Esophagus squamous epithelium (tissue), 5 donors: ENCODE measurements at regions not wholly inside any gene's neighbourhood (a gene's known extent, or its start where the extent isn't known, plus 50 kb on each side); places are given as distances from the start of the nearest gene placed in this dataset.

Experiments
- DNase-seq: peaks from one replicate; lab custom pipeline; 2025; lab: John Stamatoyannopoulos, UW
- H3K27ac ChIP-seq, 4 donors: fragments of 200-600 bp; sonication (generic); one replicate each; pipeline ENCODE4 v1.5.1; 2016 to 2019; ENCODE audit warnings: mild to moderate bottlenecking in 1 of 4
- H3K27me3 ChIP-seq, 4 donors: fragments of 200-600 bp; sonication (generic); 1 replicate in 3 of 4; 2 replicates in 1 of 4; pipeline versions ENCODE4 v1.5.1 to v1.6.0; 2017 to 2021; ENCODE audit warnings: antibody characterized with exemption in 1 of 4
- H3K36me3 ChIP-seq, 3 donors: fragments of 200-600 bp; sonication (generic); one replicate each; pipeline ENCODE4 v1.5.1; 2016 to 2019
- H3K4me1 ChIP-seq, 3 donors: fragments of 200-600 bp; sonication (generic); one replicate each; pipeline ENCODE4 v1.5.1; 2017 to 2019
- H3K4me3 ChIP-seq, 4 donors: fragments of 200-600 bp; sonication (generic); 1 replicate in 3 of 4; 2 replicates in 1 of 4; pipeline ENCODE4 v1.5.1; 2016 to 2019; ENCODE audit warnings: mild to moderate bottlenecking in 2 of 4, moderate library complexity in 1 of 4
- H3K9me3 ChIP-seq, 3 donors: fragments of 200-600 bp; sonication (generic); one replicate each; pipeline ENCODE4 v1.5.1; 2016 to 2019
- CTCF ChIP-seq, 6 experiments: fragments of 450-650 bp in 4 of 6; fragments of 200-600 bp in 2 of 6; sonication (generic) in 2 of 6; IDR thresholded peaks; one replicate each; pipeline ENCODE4 v1.5.1; 2016 to 2019; ENCODE audit warnings: antibody characterized with exemption in 6 of 6, mild to moderate bottlenecking in 4 of 6, moderate library complexity in 4 of 6
- POLR2A ChIP-seq, 4 donors: fragments of 450-650 bp; IDR thresholded peaks; one replicate each; pipeline ENCODE4 v1.6.1; 2017; ENCODE audit warnings: antibody characterized with exemption in 4 of 4, mild to moderate bottlenecking in 4 of 4, moderate library complexity in 3 of 4
- whole genome bisulfite sequencing, 2 donors: methylation state at CpG; one replicate each; pipeline ENCODE4 v1.1.5; 2018; 5-methylcytosine and 5-hydroxymethylcytosine counted together
- intact Hi-C: fragments of 100-400 bp; cut with DNase I; formaldehyde crosslinking; loops from one replicate; pipeline ENCODE4 v1.15.0; 2022
- donor health status: DM: yes; HTN: yes; CAD: no.

GRCh38 chr18:76139844-76140243 is 355.2 kb downstream of the ZNF516 start:
- Histone ChIP-seq H3K27ac (no peak overlapping the region), H3K9me3 (no peaks in the 10 kb centered on the region), H3K27me3 (no peaks in the 10 kb centered on the region), H3K36me3 (no peaks in the 10 kb centered on the region), H3K4me1 (no peaks in the 10 kb centered on the region), H3K4me3 (no peak overlapping the region)
- 80% methylated on average over 1 of the region's 1 CpG; no CpG with 5 or more reads in 1 of the 2 donors for WGBS, 2 donors
- intact Hi-C loops: no loop called here
- DNase-seq: no peak
- TF ChIP-seq CTCF (IDR thresholded peaks at IDR 0.05) (no peak), POLR2A (IDR thresholded peaks at IDR 0.05) (no peak)

GRCh38 chr18:76137216-76137615 is 357.8 kb downstream of the ZNF516 start:
- TF ChIP-seq CTCF (IDR thresholded peaks at IDR 0.05) (no peak), POLR2A (IDR thresholded peaks at IDR 0.05) (no peak)
- H3K9me3 ChIP-seq: no peaks in the 10 kb centered on the region
- no peaks in the 10 kb centered on the region for H3K4me1 ChIP-seq
- intact Hi-C loops: no loop called here
- no peak for DNase-seq
- H3K36me3 ChIP-seq: no peaks in the 10 kb centered on the region
- WGBS, 2 donors: 68 to 79% methylated on average over 6 of the region's 6 CpGs
- H3K27me3 ChIP-seq: no peaks in the 10 kb centered on the region
- H3K4me3 ChIP-seq: no peak overlapping the region
- no peak overlapping the region for H3K27ac ChIP-seq

GRCh38 chr18:76136701-76137100 is 358.3 kb downstream of the ZNF516 start:
- Histone ChIP-seq H3K4me3 (no peak overlapping the region), H3K4me1 (peaks cover 0 to 2% (median 0%) of the 10 kb centered on the region in 3 donors), H3K27ac (no peak overlapping the region), H3K27me3 (no peaks in the 10 kb centered on the region), H3K36me3 (no peaks in the 10 kb centered on the region), H3K9me3 (no peaks in the 10 kb centered on the region)
- intact Hi-C loops: no loop called here
- TF ChIP-seq CTCF (IDR thresholded peaks at IDR 0.05) (no peak), POLR2A (IDR thresholded peaks at IDR 0.05) (no peak)
- no peak for DNase-seq
- 82 to 86% methylated on average over 10 of the region's 10 CpGs for WGBS, 2 donors

- WGBS, 2 donors: 47 to 50% methylated on average over 1 of the region's 1 CpG
- no peaks in the 10 kb centered on the region for H3K36me3 ChIP-seq
- no peaks in the 10 kb centered on the region for H3K9me3 ChIP-seq
- no peaks in the 10 kb centered on the region for H3K27me3 ChIP-seq
- DNase-seq: no peak
- intact Hi-C loops: no loop called here
- no peak overlapping the region for H3K4me3 ChIP-seq
- no peak overlapping the region for H3K27ac ChIP-seq
- H3K4me1 ChIP-seq: peaks cover 0 to 4% (median 0%) of the 10 kb centered on the region in 3 donors
- TF ChIP-seq CTCF (IDR thresholded peaks at IDR 0.05) (no peak), POLR2A (IDR thresholded peaks at IDR 0.05) (no peak)
Measured at GRCh38 chr18:76134628-76135027, 360.4 kb downstream of the ZNF516 start.

GRCh38 chr18:76133873-76134272 is 361.2 kb downstream of the ZNF516 start:
- intact Hi-C loops: no loop called here

More at GRCh38 chr18:76133873-76134272, 361.2 kb downstream of the ZNF516 start:
- Histone ChIP-seq H3K4me3 (no peak overlapping the region), H3K27me3 (no peaks in the 10 kb centered on the region), H3K4me1 (peaks cover 0 to 4% (median 0%) of the 10 kb centered on the region in 3 donors), H3K36me3 (no peaks in the 10 kb centered on the region), H3K27ac (no peak overlapping the region), H3K9me3 (no peaks in the 10 kb centered on the region)
- WGBS, 2 donors: 83 to 94% methylated on average over 1 of the region's 1 CpG
- TF ChIP-seq POLR2A (IDR thresholded peaks at IDR 0.05) (no peak), CTCF (IDR thresholded peaks at IDR 0.05) (no peak)
- DNase-seq: no peak
